ENCODE measurements at regions not wholly inside any gene's neighbourhood (a gene's known extent, or its start where the extent isn't known, plus 50 kb on each side); places are given as distances from the start of the nearest gene placed in this dataset.
"Not testable (repeated sequence)": the region's sequence is repeated elsewhere in the genome, so short reads cannot be mapped to it uniquely, and the experiment has no call there.

GRCh38 chr4:152068866-152069265 is 308.1 kb upstream of the GATB start:
- DNase-seq (ENCODE audit: low read depth, low spot score): no peak

- DNase-seq (ENCODE audit: low read depth, low spot score): no peak
These were observed 304.7 kb upstream of the GATB start for GRCh38 chr4:152065545-152065944.

- no peak for DNase-seq (ENCODE audit: low read depth, low spot score)
These were observed 303.9 kb upstream of the GATB start for GRCh38 chr4:152064753-152065152.

GRCh38 chr4:152064282-152064681 is 303.5 kb upstream of the GATB start:
- DNase-seq (ENCODE audit: low read depth, low spot score): no peak

- peak; percentile 73 for DNase-seq (ENCODE audit: low read depth, low spot score)
These were observed 302.9 kb upstream of the GATB start for GRCh38 chr4:152063621-152064240.

- no peak for DNase-seq (ENCODE audit: low read depth, low spot score)
These were observed 302.3 kb upstream of the GATB start for GRCh38 chr4:152062936-152063620.

GRCh38 chr4:152054731-152055130 is 293.9 kb upstream of the GATB start:
- no peak for DNase-seq (ENCODE audit: low read depth, low spot score)

GRCh38 chr4:152052451-152053057 is 291.7 kb upstream of the GATB start:
- no peak for DNase-seq (ENCODE audit: low read depth, low spot score)

GRCh38 chr4:152051332-152051731 is 290.5 kb upstream of the GATB start:
- not testable (repeated sequence) for DNase-seq (ENCODE audit: low read depth, low spot score)

GRCh38 chr4:152050106-152050505 is 289.3 kb upstream of the GATB start:
- DNase-seq (ENCODE audit: low read depth, low spot score): no peak

GRCh38 chr4:152047451-152047850 is 286.6 kb upstream of the GATB start:
- no peak for DNase-seq (ENCODE audit: low read depth, low spot score)

GRCh38 chr4:152045807-152046571 is 285.2 kb upstream of the GATB start:
- peak; percentile 98 for DNase-seq (ENCODE audit: low read depth, low spot score)

- no peak for DNase-seq (ENCODE audit: low read depth, low spot score)
These were observed 284.6 kb upstream of the GATB start for GRCh38 chr4:152045449-152045806.

GRCh38 chr4:152044331-152045036 is 283.7 kb upstream of the GATB start:
- DNase-seq (ENCODE audit: low read depth, low spot score): no peak

GRCh38 chr4:152041295-152041694 is 280.5 kb upstream of the GATB start:
- no peak for DNase-seq (ENCODE audit: low read depth, low spot score)

GRCh38 chr4:152039691-152040090 is 278.9 kb upstream of the GATB start:
- DNase-seq (ENCODE audit: low read depth, low spot score): no peak

- no peak for DNase-seq (ENCODE audit: low read depth, low spot score)
These were observed 278.2 kb upstream of the GATB start for GRCh38 chr4:152039023-152039481.

- DNase-seq (ENCODE audit: low read depth, low spot score): no peak
These were observed 277.4 kb upstream of the GATB start for GRCh38 chr4:152038238-152038637.

- DNase-seq (ENCODE audit: low read depth, low spot score): no peak
These were observed 276.6 kb upstream of the GATB start for GRCh38 chr4:152037435-152037834.

GRCh38 chr4:152033621-152034020 is 272.8 kb upstream of the GATB start:
- DNase-seq (ENCODE audit: low read depth, low spot score): no peak

- no peak for DNase-seq (ENCODE audit: low read depth, low spot score)
These were observed 271.9 kb upstream of the GATB start for GRCh38 chr4:152032722-152033131.

GRCh38 chr4:152029631-152030030 is 268.8 kb upstream of the GATB start:
- no peak for DNase-seq (ENCODE audit: low read depth, low spot score)

Data from ELF-1 (cell line).